LNCaP clone FGC (cell line): ENCODE measurements at regions not wholly inside any gene's neighbourhood (a gene's known extent, or its start where the extent isn't known, plus 50 kb on each side); places are given as distances from the start of the nearest gene placed in this dataset.
"Not testable (repeated sequence)": the region's sequence is repeated elsewhere in the genome, so short reads cannot be mapped to it uniquely, and the experiment has no call there.

Experiments
- DNase-seq: peaks from one replicate; pipeline ENCODE4 v3.0.0-alpha.2; 2011; ENCODE audit warnings: low read depth
- H3K4me3 ChIP-seq: 2 replicates; pipeline ENCODE4 v1.5.1; 2011; ENCODE audit warnings: mild to moderate bottlenecking, low read depth, low read length, control low read depth
- CTCF ChIP-seq: IDR thresholded peaks from 2 replicates; pipeline ENCODE4 v1.5.1; 2012; ENCODE audit warnings: mild to moderate bottlenecking; ENCODE audit not compliant: control insufficient read depth, insufficient read depth; ENCODE audit errors: extremely low read depth

- no peak for TF ChIP-seq CTCF
- H3K4me3 ChIP-seq, result no peak overlapping the region
- no peak for DNase-seq
Measured at GRCh38 chr2:186410802-186411201, 75.3 kb upstream of the ZC3H15 start.

- no peak for TF ChIP-seq CTCF
- no peak overlapping the region for H3K4me3 ChIP-seq
- no peak for DNase-seq
Measured at GRCh38 chr2:186422226-186422625, 63.8 kb upstream of the ZC3H15 start.

- no peak for DNase-seq
- H3K4me3 ChIP-seq, result no peak overlapping the region
- no peak for TF ChIP-seq CTCF
Measured at GRCh38 chr2:186423481-186423880, 62.6 kb upstream of the ZC3H15 start.

GRCh38 chr2:186424265-186424664 is 61.8 kb upstream of the ZC3H15 start:
- no peak overlapping the region for H3K4me3 ChIP-seq
- DNase-seq, result no peak
- no peak for TF ChIP-seq CTCF

- TF ChIP-seq CTCF, result no peak
- no peak overlapping the region for H3K4me3 ChIP-seq
Measured at GRCh38 chr2:186425576-186425975, 60.5 kb upstream of the ZC3H15 start.

GRCh38 chr2:186426153-186427016 is 59.7 kb upstream of the ZC3H15 start:
- no peak overlapping the region for H3K4me3 ChIP-seq
- DNase-seq, result no peak
- TF ChIP-seq CTCF, result no peak

More at GRCh38 chr2:186425576-186425975, 60.5 kb upstream of the ZC3H15 start:
- no peak for DNase-seq

- not testable (repeated sequence) for DNase-seq, H3K4me3 ChIP-seq
Measured at GRCh38 chr2:186427017-186427350, 59.1 kb upstream of the ZC3H15 start.
